T-cell (primary cell): ENCODE measurements at regions not wholly inside any gene's neighbourhood (a gene's known extent, or its start where the extent isn't known, plus 50 kb on each side); places are given as distances from the start of the nearest gene placed in this dataset.
"Not testable (repeated sequence)": the region's sequence is repeated elsewhere in the genome, so short reads cannot be mapped to it uniquely, and the experiment has no call there.

Experiments
- ATAC-seq, 4 experiments: fragments of 200-7000 bp in 3 of 4; fragments of 150-1000 bp in 1 of 4; cut with Tn5 transposase; replicated peaks in 1 of 4; 1 replicate in 3 of 4; 2 replicates in 1 of 4; pipeline ENCODE4 v1.10.0; 2021; ENCODE audit warnings: moderate library complexity in 3 of 4, mild to moderate bottlenecking in 2 of 4, moderate number of reproducible peaks in 1 of 4
- CTCF ChIA-PET, 2 donors: fragments of 300-600 bp; sonication (Branson Sonifier 250); formaldehyde crosslinking; loops; one replicate each; lab custom pipeline; 2022; ENCODE audit warnings: antibody characterized with exemption in 2 of 2; lab: Charles Lee
- POLR2A ChIA-PET, 2 donors: fragments of 300-600 bp; sonication (Branson Sonifier 250); formaldehyde crosslinking; loops; one replicate each; lab custom pipeline; 2022; ENCODE audit warnings: antibody characterized with exemption in 2 of 2; lab: Charles Lee
- DNase-seq, 35 experiments: peaks; one replicate each; pipeline versions ENCODE4 v3.0.0 to v3.0.0-alpha.2; 2013 to 2023
- H3K27ac ChIP-seq: one replicate; pipeline ENCODE4 v1.5.1; 2013; ENCODE audit warnings: low read length
- H3K27me3 ChIP-seq, 2 experiments: replicated peaks in 1 of 2; 1 replicate in 1 of 2; 2 replicates in 1 of 2; pipeline versions ENCODE4 v1.6.1 to v1.7.0; 2013; ENCODE audit warnings: low read length in 1 of 2, mixed read lengths in 1 of 2; ENCODE audit not compliant: control insufficient read depth in 2 of 2, insufficient read depth in 2 of 2; ENCODE audit errors: extremely low read depth in 1 of 2
- H3K36me3 ChIP-seq, 2 donors: 1 replicate in 1 of 2; 2 replicates in 1 of 2; pipeline versions ENCODE4 v1.6.1 to v1.7.0; 2013; ENCODE audit warnings: low read length in 1 of 2; ENCODE audit not compliant: control insufficient read depth in 2 of 2, insufficient read depth in 1 of 2; ENCODE audit errors: extremely low read depth in 1 of 2
- H3K4me1 ChIP-seq, 2 experiments: 1 replicate in 1 of 2; 2 replicates in 1 of 2; pipeline versions ENCODE4 v1.6.1 to v1.7.0; 2013; ENCODE audit warnings: low read length in 2 of 2, mixed read lengths in 1 of 2; ENCODE audit not compliant: insufficient read depth in 2 of 2, control insufficient read depth in 1 of 2; ENCODE audit errors: extremely low read depth in 1 of 2
- H3K4me3 ChIP-seq, 2 donors: 1 replicate in 1 of 2; 2 replicates in 1 of 2; pipeline versions ENCODE4 v1.5.1 to v1.7.0; 2013; ENCODE audit warnings: mild to moderate bottlenecking in 2 of 2, low read length in 1 of 2, moderate library complexity in 1 of 2; ENCODE audit not compliant: control insufficient read depth in 1 of 2; ENCODE audit errors: extremely low read depth in 1 of 2
- H3K9me3 ChIP-seq: 2 replicates; pipeline ENCODE4 v1.7.0; 2013
- H3K27ac Mint-ChIP-seq, 2 donors: one replicate each; pipeline ENCODE4 v1.8.0; 2020 to 2021; ENCODE audit warnings: mild to moderate bottlenecking in 2 of 2, mixed read lengths in 2 of 2
- H3K27me3 Mint-ChIP-seq, 2 donors: one replicate each; pipeline ENCODE4 v1.8.0; 2021 to 2022; ENCODE audit warnings: mixed read lengths in 2 of 2
- H3K36me3 Mint-ChIP-seq: one replicate; pipeline ENCODE4 v1.8.0; 2021; ENCODE audit warnings: mixed read lengths
- H3K4me1 Mint-ChIP-seq, 3 donors: one replicate each; pipeline ENCODE4 v1.8.0; 2020 to 2022; ENCODE audit warnings: mixed read lengths in 3 of 3, mild to moderate bottlenecking in 1 of 3
- H3K4me3 Mint-ChIP-seq, 3 donors: one replicate each; pipeline ENCODE4 v1.8.0; 2020 to 2022; ENCODE audit warnings: mild to moderate bottlenecking in 3 of 3, mixed read lengths in 3 of 3, moderate library complexity in 3 of 3
- H3K9me3 Mint-ChIP-seq, 3 donors: one replicate each; pipeline ENCODE4 v1.8.0; 2020 to 2022; ENCODE audit warnings: mixed read lengths in 3 of 3
- WGBS: methylation state at CpG from one replicate; pipeline ENCODE4 v1.1.5; 2013; ENCODE audit warnings: missing lambda C conversion rate; ENCODE audit not compliant: insufficient coverage; 5-methylcytosine and 5-hydroxymethylcytosine counted together

- Mint-ChIP-seq H3K36me3 (no peaks in the 10 kb centered on the region), H3K4me3 (no peak overlapping the region), H3K27ac (no peak overlapping the region), H3K27me3 (peaks cover 19% of the 10 kb centered on the region in 2 donors), H3K9me3 (no peaks in the 10 kb centered on the region), H3K4me1 (no peaks in the 10 kb centered on the region)
- Histone ChIP-seq H3K36me3 (no peaks in the 10 kb centered on the region), H3K4me1 (no peaks in the 10 kb centered on the region), H3K27me3 (peaks cover 0 to 29% of the 10 kb centered on the region in 2 experiments), H3K27ac (no peak overlapping the region), H3K4me3 (no peak overlapping the region), H3K9me3 (no peaks in the 10 kb centered on the region)
- ChIA-PET CTCF (interaction anchor here in 1 of 2 donors (0.7 kb wide), 1 partner anchor 9 kb away, joined by 3 read pairs; no protein-coding TSS in a partner anchor), POLR2A (no interaction called here)
- 70% methylated on average over 2 of the region's 9 CpGs for WGBS
- DNase-seq (no peak), ATAC-seq (no peak)
Measured at GRCh38 chr2:238717084-238717483, 130.8 kb upstream of the TWIST2 start.

- CTCF ChIA-PET = no interaction called here
- H3K4me3 ChIP-seq = no peak overlapping the region
- no peaks in the 10 kb centered on the region for H3K36me3 ChIP-seq
- H3K36me3 Mint-ChIP-seq = no peaks in the 10 kb centered on the region
- no peaks in the 10 kb centered on the region for H3K4me1 Mint-ChIP-seq
- peaks cover 20% of the 10 kb centered on the region in 2 donors for H3K27me3 Mint-ChIP-seq
- ATAC-seq = no peak
- H3K4me1 ChIP-seq = no peaks in the 10 kb centered on the region
- no peak for DNase-seq
- no peak overlapping the region for H3K27ac ChIP-seq
- POLR2A ChIA-PET = no interaction called here
- WGBS = 89% methylated on average over 10 of the region's 10 CpGs
- H3K4me3 Mint-ChIP-seq = no peak overlapping the region
- H3K9me3 ChIP-seq = no peaks in the 10 kb centered on the region
- peaks cover 0 to 25% of the 10 kb centered on the region in 2 experiments for H3K27me3 ChIP-seq
- H3K27ac Mint-ChIP-seq = no peak overlapping the region
- H3K9me3 Mint-ChIP-seq = no peaks in the 10 kb centered on the region
Measured at GRCh38 chr2:238719641-238720040, 128.2 kb upstream of the TWIST2 start.

- WGBS = 20% methylated on average over 13 of the region's 15 CpGs
Measured at GRCh38 chr2:238720232-238720672, 127.6 kb upstream of the TWIST2 start.

GRCh38 chr2:238722181-238722580 lies 125.7 kb upstream of the TWIST2 start:
- POLR2A ChIA-PET = no interaction called here

More at GRCh38 chr2:238720232-238720672, 127.6 kb upstream of the TWIST2 start:
- H3K4me1 ChIP-seq = no peaks in the 10 kb centered on the region
- H3K9me3 ChIP-seq = no peaks in the 10 kb centered on the region
- Mint-ChIP-seq H3K4me1 (no peaks in the 10 kb centered on the region), H3K27ac (no peak overlapping the region), H3K4me3 (no peak overlapping the region), H3K27me3 (peaks cover 25 to 26% of the 10 kb centered on the region in 2 donors), H3K36me3 (no peaks in the 10 kb centered on the region), H3K9me3 (no peaks in the 10 kb centered on the region)
- no peak overlapping the region for H3K4me3 ChIP-seq
- peak in 21 of 35 experiments; percentile 3 to 37 (median 19) for DNase-seq
- no peaks in the 10 kb centered on the region for H3K36me3 ChIP-seq
- no peak overlapping the region for H3K27ac ChIP-seq
- POLR2A ChIA-PET = no interaction called here
- no peak for ATAC-seq
- peaks cover 0 to 30% of the 10 kb centered on the region in 2 experiments for H3K27me3 ChIP-seq
- CTCF ChIA-PET = interaction anchor here in 1 of 2 donors (0.6 kb wide), 1 partner anchor 75 kb away, joined by 6 read pairs; no protein-coding TSS in a partner anchor

GRCh38 chr2:238722883-238723282 lies 125.0 kb upstream of the TWIST2 start:
- no peaks in the 10 kb centered on the region for H3K9me3 Mint-ChIP-seq
- Histone ChIP-seq H3K4me3 (no peak overlapping the region), H3K9me3 (no peaks in the 10 kb centered on the region), H3K36me3 (no peaks in the 10 kb centered on the region), H3K27ac (no peak overlapping the region), H3K4me1 (no peaks in the 10 kb centered on the region), H3K27me3 (peaks cover 0 to 24% of the 10 kb centered on the region in 2 experiments)
- no peaks in the 10 kb centered on the region for H3K4me1 Mint-ChIP-seq
- DNase-seq (no peak), ATAC-seq (no peak)
- ChIA-PET CTCF (no interaction called here), POLR2A (no interaction called here)
- H3K27me3 Mint-ChIP-seq = peaks cover 13 to 15% of the 10 kb centered on the region in 2 donors
- 85% methylated on average over 21 of the region's 33 CpGs for WGBS
- no peak overlapping the region for H3K4me3 Mint-ChIP-seq
- H3K27ac Mint-ChIP-seq = no peak overlapping the region
- no peaks in the 10 kb centered on the region for H3K36me3 Mint-ChIP-seq

More at GRCh38 chr2:238722181-238722580, 125.7 kb upstream of the TWIST2 start:
- Histone ChIP-seq H3K36me3 (no peaks in the 10 kb centered on the region), H3K27me3 (peaks cover 0 to 22% of the 10 kb centered on the region in 2 experiments), H3K27ac (no peak overlapping the region), H3K4me1 (no peaks in the 10 kb centered on the region), H3K4me3 (no peak overlapping the region), H3K9me3 (no peaks in the 10 kb centered on the region)
- no peaks in the 10 kb centered on the region for H3K4me1 Mint-ChIP-seq
- ATAC-seq (no peak), DNase-seq (no peak)
- peaks cover 13 to 14% of the 10 kb centered on the region in 2 donors for H3K27me3 Mint-ChIP-seq
- CTCF ChIA-PET = no interaction called here
- H3K9me3 Mint-ChIP-seq = no peaks in the 10 kb centered on the region
- no peak overlapping the region for H3K4me3 Mint-ChIP-seq
- WGBS = 93% methylated on average over 14 of the region's 14 CpGs
- no peak overlapping the region for H3K27ac Mint-ChIP-seq
- no peaks in the 10 kb centered on the region for H3K36me3 Mint-ChIP-seq

- not testable (repeated sequence) for H3K4me1 Mint-ChIP-seq
- H3K27me3 Mint-ChIP-seq = peaks cover 15 to 18% of the 10 kb centered on the region in 2 donors
Measured at GRCh38 chr2:238723740-238724320, 124.1 kb upstream of the TWIST2 start.

More at GRCh38 chr2:238723740-238724320, 124.1 kb upstream of the TWIST2 start:
- H3K9me3 ChIP-seq, DNase-seq, H3K9me3 Mint-ChIP-seq, H3K4me3 ChIP-seq, H3K36me3 Mint-ChIP-seq, H3K36me3 ChIP-seq, ATAC-seq, POLR2A ChIA-PET, H3K4me3 Mint-ChIP-seq, H3K4me1 ChIP-seq, H3K27ac Mint-ChIP-seq, H3K27ac ChIP-seq, CTCF ChIA-PET: not testable (repeated sequence)
- H3K27me3 ChIP-seq = peaks cover 0 to 26% of the 10 kb centered on the region in 2 experiments
- WGBS = 100% methylated on average over 1 of the region's 8 CpGs
